GM12878 (cell line): ENCODE measurements at regions not wholly inside any gene's neighbourhood (a gene's known extent, or its start where the extent isn't known, plus 50 kb on each side); places are given as distances from the start of the nearest gene placed in this dataset.

Experiments used
- ATAC-seq: fragments of 200-7000 bp; cut with Tn5 transposase; 3 replicates; pipeline ENCODE4 v1.9.1; 2020; ENCODE audit warnings: mild to moderate bottlenecking, moderate library complexity
- BruUV-seq: library from RNA; stranded (reverse); fragments of 400-500 nt; replicated peaks from 2 replicates; lab custom pipeline; 2021; lab: Mats Ljungman, UMichigan
- CTCF ChIA-PET: fragments of 300-600 bp; sonication (Branson Sonifier 250); formaldehyde crosslinking; extraction: SDS; loops from one replicate; lab custom pipeline; 2021; ENCODE audit warnings: inconsistent platforms; lab: Yijun Ruan, JAX
- POLR2A ChIA-PET: fragments of 350-600 bp; formaldehyde crosslinking; extraction: SDS; loops from one replicate; lab custom pipeline; 2021; ENCODE audit warnings: inconsistent platforms; lab: Charles Lee
- RAD21 ChIA-PET: fragments of 300-600 bp; sonication (Branson Sonifier 250); formaldehyde crosslinking; loops from one replicate; lab custom pipeline; 2023; ENCODE audit warnings: antibody characterized with exemption; ENCODE audit not compliant: unreplicated experiment; lab: Charles Lee
- SMC1A ChIA-PET: fragments of 300-600 bp; sonication (Branson Sonifier 250); formaldehyde crosslinking; loops from one replicate; lab custom pipeline; 2023; ENCODE audit not compliant: unreplicated experiment, uncharacterized antibody; lab: Charles Lee
- DNase-seq: peaks from one replicate; pipeline ENCODE4 v3.0.0-alpha.2; 2011; ENCODE audit warnings: low read depth, low spot score
- FAIRE-seq: peaks from 3 replicates; lab custom pipeline; 2011; peaks lifted over from hg19 to GRCh38; lab: Jason Lieb, UNC
- H2AFZ ChIP-seq: 2 replicates; pipeline ENCODE4 v1.6.0; 2011; ENCODE audit warnings: low read depth, low read length, control low read depth; ENCODE audit not compliant: control insufficient read depth
- H3K27ac ChIP-seq: 2 replicates; pipeline ENCODE4 v1.5.1; 2011; ENCODE audit warnings: control low read depth; ENCODE audit not compliant: control insufficient read depth, insufficient read depth
- H3K27me3 ChIP-seq, 2 experiments: replicated peaks in 1 of 2; 2 replicates each; pipeline versions ENCODE4 v1.6.0 to v1.6.1; 2011; ENCODE audit warnings: low read length in 1 of 2; ENCODE audit not compliant: control insufficient read depth in 2 of 2, insufficient read depth in 2 of 2
- H3K36me3 ChIP-seq, 2 experiments: 2 replicates each; pipeline ENCODE4 v1.5.1; 2011; ENCODE audit warnings: low read length in 1 of 2; ENCODE audit not compliant: control insufficient read depth in 2 of 2, insufficient read depth in 2 of 2
- H3K4me1 ChIP-seq: 2 replicates; pipeline ENCODE4 v1.6.1; 2011; ENCODE audit warnings: mild to moderate bottlenecking, low read length, moderate library complexity, mixed read lengths; ENCODE audit not compliant: control insufficient read depth, insufficient read depth
- H3K4me2 ChIP-seq: 2 replicates; pipeline ENCODE4 v1.6.0; 2011; ENCODE audit warnings: control low read depth; ENCODE audit not compliant: control insufficient read depth, insufficient read depth
- H3K4me3 ChIP-seq: fragments of 200-600 bp; sonication (generic); 2 replicates; pipeline ENCODE4 v1.5.1; 2016
- H3K79me2 ChIP-seq: 2 replicates; pipeline ENCODE4 v1.6.0; 2011; ENCODE audit warnings: low read length; ENCODE audit not compliant: control insufficient read depth, insufficient read depth
- H3K9ac ChIP-seq: 2 replicates; pipeline ENCODE4 v1.8.0; 2011; ENCODE audit warnings: low read length, control low read depth, mixed read lengths; ENCODE audit not compliant: control insufficient read depth, insufficient read depth
- H3K9me3 ChIP-seq: replicated peaks from 3 replicates; pipeline ENCODE4 v1.5.1; 2011; ENCODE audit warnings: mild to moderate bottlenecking, low read length; ENCODE audit not compliant: control insufficient read depth, insufficient read depth
- H4K20me1 ChIP-seq: 2 replicates; pipeline ENCODE4 v1.6.0; 2011; ENCODE audit not compliant: control insufficient read depth, insufficient read depth
- HDAC2 ChIP-seq: fragments of 200-600 bp; sonication (generic); IDR thresholded peaks from 2 replicates; pipeline ENCODE4 v1.6.1; 2017
- JUNB ChIP-seq: IDR thresholded peaks from 2 replicates; pipeline ENCODE4 v1.6.1; 2016; ENCODE audit warnings: antibody characterized with exemption, mild to moderate bottlenecking
- LARP7 ChIP-seq: fragments of 450-650 bp; IDR thresholded peaks from 2 replicates; pipeline ENCODE4 v1.6.1; 2017; ENCODE audit warnings: mild to moderate bottlenecking
- NFYB ChIP-seq: IDR thresholded peaks from 2 replicates; pipeline ENCODE4 v1.6.1; 2011; ENCODE audit warnings: low read depth, mild to moderate bottlenecking, low read length, improper control_type of control experiment, moderate library complexity; ENCODE audit not compliant: insufficient read depth
- RCOR1 ChIP-seq: conservative IDR thresholded peaks from 2 replicates; pipeline ENCODE4 v1.6.1; 2012; ENCODE audit warnings: low read depth, low read length, improper control_type of control experiment
- WGBS: methylation state at CpG from one replicate; pipeline ENCODE4 v1.1.6; 2016; ENCODE audit warnings: low lambda C conversion rate; ENCODE audit not compliant: insufficient replicate concordance, insufficient coverage; ENCODE audit errors: missing lambda C conversion rate; 5-methylcytosine and 5-hydroxymethylcytosine counted together
- in situ Hi-C: fragments of 300-500 bp; cut with MboI; formaldehyde crosslinking; loops from 9 replicates; pipeline ENCODE4 v1.14.3; 2018; ENCODE audit warnings: mixed read lengths
- intact Hi-C: fragments of 100-400 bp; cut with micrococcal nuclease; formaldehyde crosslinking; loops from one replicate; pipeline ENCODE4 v1.14.2; 2022; ENCODE audit not compliant: unreplicated experiment
- TF ChIP-seq, protein P1 (sequence below), 3 experiments: IDR thresholded peaks in 2 of 3; conservative IDR thresholded peaks in 1 of 3; 2 replicates each; pipeline ENCODE4 v1.5.1; 2011; ENCODE audit warnings: low read depth in 3 of 3, low read length in 3 of 3, mild to moderate bottlenecking in 3 of 3, control low read depth in 2 of 3, moderate library complexity in 2 of 3, inconsistent platforms in 1 of 3, mixed read lengths in 1 of 3; ENCODE audit not compliant: control insufficient read depth in 2 of 3, insufficient read depth in 1 of 3; ENCODE audit errors: extremely low read depth in 1 of 3
- TF ChIP-seq, protein P2 (sequence below): fragments of 450-650 bp; formaldehyde crosslinking; IDR thresholded peaks from 2 replicates; pipeline ENCODE4 v1.4.0; 2022; ENCODE audit warnings: mild to moderate bottlenecking, moderate library complexity

DNA sequence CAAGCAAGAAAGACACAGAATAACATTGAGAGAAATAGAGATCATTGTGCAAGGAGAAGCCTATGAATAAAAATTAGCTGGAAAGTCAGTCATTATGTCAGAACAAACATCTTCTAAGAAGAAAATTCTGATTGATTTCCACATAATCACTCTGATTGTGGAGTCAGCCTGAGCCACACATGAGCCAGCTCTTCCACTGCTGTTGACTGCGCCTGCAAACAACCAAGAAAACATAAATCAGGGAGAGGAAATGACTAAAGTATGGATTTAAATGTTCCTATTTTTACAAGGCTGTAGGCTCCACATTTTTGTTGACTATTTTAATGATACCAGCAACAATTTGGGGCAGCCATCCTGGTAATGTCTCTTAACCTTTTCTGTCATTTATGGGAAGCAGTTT, 962.3 kb downstream of the EFNB2 start:
- Histone ChIP-seq H3K4me2 (no peak overlapping the region), H3K79me2 (no peaks in the 10 kb centered on the region), H4K20me1 (no peaks in the 10 kb centered on the region), H3K4me1 (no peaks in the 10 kb centered on the region), H3K36me3 (no peaks in the 10 kb centered on the region), H3K4me3 (no peak overlapping the region), H3K9ac (no peak overlapping the region)
- 0% methylated on average over 1 of the region's 1 CpG for WGBS
- TF ChIP-seq JUNB (no peak), HDAC2 (no peak), LARP7 (no peak), RCOR1 (no peak), NFYB (no peak)
- TF ChIP-seq, protein P1, sequence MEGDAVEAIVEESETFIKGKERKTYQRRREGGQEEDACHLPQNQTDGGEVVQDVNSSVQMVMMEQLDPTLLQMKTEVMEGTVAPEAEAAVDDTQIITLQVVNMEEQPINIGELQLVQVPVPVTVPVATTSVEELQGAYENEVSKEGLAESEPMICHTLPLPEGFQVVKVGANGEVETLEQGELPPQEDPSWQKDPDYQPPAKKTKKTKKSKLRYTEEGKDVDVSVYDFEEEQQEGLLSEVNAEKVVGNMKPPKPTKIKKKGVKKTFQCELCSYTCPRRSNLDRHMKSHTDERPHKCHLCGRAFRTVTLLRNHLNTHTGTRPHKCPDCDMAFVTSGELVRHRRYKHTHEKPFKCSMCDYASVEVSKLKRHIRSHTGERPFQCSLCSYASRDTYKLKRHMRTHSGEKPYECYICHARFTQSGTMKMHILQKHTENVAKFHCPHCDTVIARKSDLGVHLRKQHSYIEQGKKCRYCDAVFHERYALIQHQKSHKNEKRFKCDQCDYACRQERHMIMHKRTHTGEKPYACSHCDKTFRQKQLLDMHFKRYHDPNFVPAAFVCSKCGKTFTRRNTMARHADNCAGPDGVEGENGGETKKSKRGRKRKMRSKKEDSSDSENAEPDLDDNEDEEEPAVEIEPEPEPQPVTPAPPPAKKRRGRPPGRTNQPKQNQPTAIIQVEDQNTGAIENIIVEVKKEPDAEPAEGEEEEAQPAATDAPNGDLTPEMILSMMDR (IDR thresholded peaks at IDR 0.05 in 2 of 3, conservative IDR thresholded peaks at IDR 0.05 in 1 of 3; ENCODE audit: control insufficient read depth in 2 of 3, extremely low read depth in 1 of 3, insufficient read depth in 1 of 3, low read depth in 3 of 3, low read length in 3 of 3): no peak
- TF ChIP-seq, protein P2, sequence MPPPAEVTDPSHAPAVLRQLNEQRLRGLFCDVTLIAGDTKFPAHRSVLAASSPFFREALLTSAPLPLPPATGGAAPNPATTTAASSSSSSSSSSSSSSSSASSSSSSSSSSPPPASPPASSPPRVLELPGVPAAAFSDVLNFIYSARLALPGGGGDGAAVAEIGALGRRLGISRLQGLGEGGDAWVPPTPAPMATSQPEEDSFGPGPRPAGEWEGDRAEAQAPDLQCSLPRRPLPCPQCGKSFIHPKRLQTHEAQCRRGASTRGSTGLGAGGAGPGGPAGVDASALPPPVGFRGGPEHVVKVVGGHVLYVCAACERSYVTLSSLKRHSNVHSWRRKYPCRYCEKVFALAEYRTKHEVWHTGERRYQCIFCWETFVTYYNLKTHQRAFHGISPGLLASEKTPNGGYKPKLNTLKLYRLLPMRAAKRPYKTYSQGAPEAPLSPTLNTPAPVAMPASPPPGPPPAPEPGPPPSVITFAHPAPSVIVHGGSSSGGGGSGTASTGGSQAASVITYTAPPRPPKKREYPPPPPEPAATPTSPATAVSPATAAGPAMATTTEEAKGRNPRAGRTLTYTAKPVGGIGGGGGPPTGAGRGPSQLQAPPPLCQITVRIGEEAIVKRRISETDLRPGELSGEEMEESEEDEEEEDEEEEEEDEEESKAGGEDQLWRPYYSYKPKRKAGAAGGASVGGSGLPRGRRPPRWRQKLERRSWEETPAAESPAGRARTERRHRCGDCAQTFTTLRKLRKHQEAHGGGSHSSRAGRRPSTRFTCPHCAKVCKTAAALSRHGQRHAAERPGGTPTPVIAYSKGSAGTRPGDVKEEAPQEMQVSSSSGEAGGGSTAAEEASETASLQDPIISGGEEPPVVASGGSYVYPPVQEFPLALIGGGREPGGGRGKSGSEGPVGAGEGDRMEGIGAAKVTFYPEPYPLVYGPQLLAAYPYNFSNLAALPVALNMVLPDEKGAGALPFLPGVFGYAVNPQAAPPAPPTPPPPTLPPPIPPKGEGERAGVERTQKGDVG (CRISPR knock-in tag): no peak
- TF ChIP-seq, all 136 proteins: peak for 0
- ChIA-PET RAD21 (interaction anchor here (1.7 kb wide), 1 partner anchor 10 kb away, joined by 4 read pairs; no protein-coding TSS in a partner anchor), SMC1A (no interaction called here), POLR2A (interaction anchor here (0.6 kb wide), 1 partner anchor 314 kb away, joined by 3 read pairs; no protein-coding TSS in a partner anchor), CTCF (no interaction called here)
- Histone ChIP-seq H3K27ac (no peak overlapping the region), H3K9me3 (no peaks in the 10 kb centered on the region), H3K27me3 (no peaks in the 10 kb centered on the region), H2AFZ (no peak overlapping the region)
- intact Hi-C loops (no loop called here), in situ Hi-C loops (no loop called here)
- DNase-seq: no peak
- FAIRE-seq: no peak
- no peak for ATAC-seq
- no TSS peak for BruUV-seq
